ENCODE measurements at regions not wholly inside any gene's neighbourhood (a gene's known extent, or its start where the extent isn't known, plus 50 kb on each side); places are given as distances from the start of the nearest gene placed in this dataset.

DNA sequence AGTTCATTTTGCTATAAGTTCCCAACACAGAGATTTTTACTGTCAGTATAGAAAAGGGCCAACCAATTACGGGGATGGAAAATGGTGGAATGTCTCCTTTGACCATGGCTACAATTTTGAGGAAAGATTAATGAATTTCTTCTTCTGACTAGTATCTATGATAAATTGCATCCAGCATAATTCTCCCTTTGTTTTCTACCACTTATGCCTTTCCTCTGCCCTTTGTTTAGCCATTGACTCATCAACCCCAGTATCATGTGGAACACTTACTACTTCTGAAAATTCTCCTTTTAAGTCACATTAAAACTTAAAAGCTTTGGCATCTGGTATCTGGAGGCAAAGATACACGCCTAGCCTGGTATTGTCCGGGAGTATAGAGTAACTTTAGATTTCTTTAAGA is 92.9 kb upstream of the CADPS start:
- TF ChIP-seq SMC3 (conservative IDR thresholded peaks at IDR 0.05; ENCODE audit: poor library complexity) (no peak), EZH2 (IDR thresholded peaks at IDR 0.05; ENCODE audit: borderline replicate concordance, insufficient read depth, low read length, poor library complexity, severe bottlenecking) (no peak), MXI1 (conservative IDR thresholded peaks at IDR 0.05; ENCODE audit: poor library complexity, severe bottlenecking) (no peak), RAD21 (conservative IDR thresholded peaks at IDR 0.05) (no peak), TAF1 (IDR thresholded peaks at IDR 0.05; ENCODE audit: low read depth) (no peak), EP300 (conservative IDR thresholded peaks at IDR 0.05; ENCODE audit: poor library complexity, severe bottlenecking) (no peak), POLR2AphosphoS5 (IDR thresholded peaks at IDR 0.05) (no peak)
- TF ChIP-seq, protein P1, sequence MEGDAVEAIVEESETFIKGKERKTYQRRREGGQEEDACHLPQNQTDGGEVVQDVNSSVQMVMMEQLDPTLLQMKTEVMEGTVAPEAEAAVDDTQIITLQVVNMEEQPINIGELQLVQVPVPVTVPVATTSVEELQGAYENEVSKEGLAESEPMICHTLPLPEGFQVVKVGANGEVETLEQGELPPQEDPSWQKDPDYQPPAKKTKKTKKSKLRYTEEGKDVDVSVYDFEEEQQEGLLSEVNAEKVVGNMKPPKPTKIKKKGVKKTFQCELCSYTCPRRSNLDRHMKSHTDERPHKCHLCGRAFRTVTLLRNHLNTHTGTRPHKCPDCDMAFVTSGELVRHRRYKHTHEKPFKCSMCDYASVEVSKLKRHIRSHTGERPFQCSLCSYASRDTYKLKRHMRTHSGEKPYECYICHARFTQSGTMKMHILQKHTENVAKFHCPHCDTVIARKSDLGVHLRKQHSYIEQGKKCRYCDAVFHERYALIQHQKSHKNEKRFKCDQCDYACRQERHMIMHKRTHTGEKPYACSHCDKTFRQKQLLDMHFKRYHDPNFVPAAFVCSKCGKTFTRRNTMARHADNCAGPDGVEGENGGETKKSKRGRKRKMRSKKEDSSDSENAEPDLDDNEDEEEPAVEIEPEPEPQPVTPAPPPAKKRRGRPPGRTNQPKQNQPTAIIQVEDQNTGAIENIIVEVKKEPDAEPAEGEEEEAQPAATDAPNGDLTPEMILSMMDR (IDR thresholded peaks at IDR 0.05; ENCODE audit: poor library complexity, severe bottlenecking) = no peak
- TF ChIP-seq, protein P2, sequence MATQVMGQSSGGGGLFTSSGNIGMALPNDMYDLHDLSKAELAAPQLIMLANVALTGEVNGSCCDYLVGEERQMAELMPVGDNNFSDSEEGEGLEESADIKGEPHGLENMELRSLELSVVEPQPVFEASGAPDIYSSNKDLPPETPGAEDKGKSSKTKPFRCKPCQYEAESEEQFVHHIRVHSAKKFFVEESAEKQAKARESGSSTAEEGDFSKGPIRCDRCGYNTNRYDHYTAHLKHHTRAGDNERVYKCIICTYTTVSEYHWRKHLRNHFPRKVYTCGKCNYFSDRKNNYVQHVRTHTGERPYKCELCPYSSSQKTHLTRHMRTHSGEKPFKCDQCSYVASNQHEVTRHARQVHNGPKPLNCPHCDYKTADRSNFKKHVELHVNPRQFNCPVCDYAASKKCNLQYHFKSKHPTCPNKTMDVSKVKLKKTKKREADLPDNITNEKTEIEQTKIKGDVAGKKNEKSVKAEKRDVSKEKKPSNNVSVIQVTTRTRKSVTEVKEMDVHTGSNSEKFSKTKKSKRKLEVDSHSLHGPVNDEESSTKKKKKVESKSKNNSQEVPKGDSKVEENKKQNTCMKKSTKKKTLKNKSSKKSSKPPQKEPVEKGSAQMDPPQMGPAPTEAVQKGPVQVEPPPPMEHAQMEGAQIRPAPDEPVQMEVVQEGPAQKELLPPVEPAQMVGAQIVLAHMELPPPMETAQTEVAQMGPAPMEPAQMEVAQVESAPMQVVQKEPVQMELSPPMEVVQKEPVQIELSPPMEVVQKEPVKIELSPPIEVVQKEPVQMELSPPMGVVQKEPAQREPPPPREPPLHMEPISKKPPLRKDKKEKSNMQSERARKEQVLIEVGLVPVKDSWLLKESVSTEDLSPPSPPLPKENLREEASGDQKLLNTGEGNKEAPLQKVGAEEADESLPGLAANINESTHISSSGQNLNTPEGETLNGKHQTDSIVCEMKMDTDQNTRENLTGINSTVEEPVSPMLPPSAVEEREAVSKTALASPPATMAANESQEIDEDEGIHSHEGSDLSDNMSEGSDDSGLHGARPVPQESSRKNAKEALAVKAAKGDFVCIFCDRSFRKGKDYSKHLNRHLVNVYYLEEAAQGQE (IDR thresholded peaks at IDR 0.05; ENCODE audit: borderline replicate concordance) = no peak

Measured in neural cell (in vitro differentiated cells).